ENCODE measurements at regions not wholly inside any gene's neighbourhood (a gene's known extent, or its start where the extent isn't known, plus 50 kb on each side); places are given as distances from the start of the nearest gene placed in this dataset.
"Not testable (repeated sequence)": the region's sequence is repeated elsewhere in the genome, so short reads cannot be mapped to it uniquely, and the experiment has no call there.

DNA sequence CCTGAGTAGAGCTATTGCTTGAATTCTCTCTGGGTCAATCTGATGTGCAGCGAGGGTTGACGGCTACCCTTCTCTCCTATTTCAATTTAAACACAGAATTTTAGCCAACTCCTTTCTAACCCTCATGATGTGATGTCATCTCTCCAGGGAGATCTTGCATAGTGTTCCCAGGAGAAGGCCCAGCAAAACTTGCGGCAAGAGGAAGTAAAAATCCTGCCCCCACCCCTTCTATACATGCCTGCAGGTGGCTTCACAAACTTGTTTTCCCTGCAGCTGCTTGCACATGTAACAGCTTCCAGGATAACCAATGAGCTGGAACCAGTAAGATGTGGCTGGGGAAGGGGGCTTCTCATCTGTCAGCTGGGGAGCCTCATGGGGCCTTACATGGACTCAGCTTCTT, 169.3 kb upstream of the CDH4 start:
- no peak for DNase-seq

DNA sequence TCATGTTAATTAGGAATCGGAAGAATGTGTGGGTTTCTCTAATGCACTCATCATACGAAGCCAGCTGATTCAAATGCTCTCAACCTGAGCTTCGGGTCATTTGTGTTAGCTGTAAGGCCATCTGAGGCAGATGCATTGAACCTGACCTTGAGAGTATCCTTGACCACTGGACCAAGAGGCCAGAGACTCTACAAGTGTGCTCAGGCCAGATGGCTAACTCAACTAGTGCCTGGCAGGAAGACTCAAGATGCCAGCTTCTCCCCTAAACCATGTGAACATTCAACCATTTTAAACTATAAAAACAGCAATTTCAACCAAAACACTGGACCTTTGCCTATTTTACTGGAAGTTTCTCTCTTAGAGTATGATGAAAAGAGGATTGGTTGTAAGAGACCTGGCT, 168.6 kb upstream of the CDH4 start:
- no peak for DNase-seq

DNA sequence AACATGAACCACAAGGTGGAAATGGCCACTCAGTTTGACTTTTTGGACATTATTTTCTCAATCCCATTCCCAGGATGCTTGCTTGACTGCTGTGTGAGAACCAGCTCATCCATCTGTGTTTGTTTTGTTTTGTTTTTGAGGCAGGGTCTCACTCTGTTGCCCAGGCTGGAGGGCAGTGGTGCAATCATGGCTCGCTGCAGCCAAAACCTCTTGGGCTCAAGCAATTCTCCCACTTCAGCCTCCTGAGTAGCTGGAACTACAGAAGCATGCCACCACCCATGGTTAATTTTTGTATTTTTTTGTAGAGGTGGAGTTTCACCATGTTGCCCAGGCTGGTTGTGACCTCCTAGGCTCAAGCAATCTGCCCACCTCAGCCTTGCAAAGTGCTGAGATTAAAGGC, 166.0 kb upstream of the CDH4 start:
- DNase-seq, result no peak

DNA sequence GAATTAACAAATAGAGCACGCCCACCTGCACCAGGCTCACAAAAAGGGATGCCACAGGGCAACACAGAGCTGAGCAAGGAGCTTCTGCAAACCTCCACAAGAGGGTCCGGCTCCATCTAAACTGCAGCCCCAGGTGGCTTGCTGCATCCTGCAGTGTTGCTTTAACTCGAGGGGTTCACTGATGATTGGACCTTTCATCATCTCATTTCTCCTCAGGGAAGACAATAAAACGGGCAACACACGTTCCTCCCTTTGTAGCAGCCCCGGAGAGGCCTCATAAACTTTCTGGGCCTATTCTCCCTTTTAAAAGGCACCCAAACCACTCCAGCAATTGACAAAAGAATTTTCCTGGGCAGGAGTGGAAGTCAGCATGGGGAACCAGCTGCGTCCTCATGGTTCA, 161.5 kb upstream of the CDH4 start:
- no peak for DNase-seq

DNA sequence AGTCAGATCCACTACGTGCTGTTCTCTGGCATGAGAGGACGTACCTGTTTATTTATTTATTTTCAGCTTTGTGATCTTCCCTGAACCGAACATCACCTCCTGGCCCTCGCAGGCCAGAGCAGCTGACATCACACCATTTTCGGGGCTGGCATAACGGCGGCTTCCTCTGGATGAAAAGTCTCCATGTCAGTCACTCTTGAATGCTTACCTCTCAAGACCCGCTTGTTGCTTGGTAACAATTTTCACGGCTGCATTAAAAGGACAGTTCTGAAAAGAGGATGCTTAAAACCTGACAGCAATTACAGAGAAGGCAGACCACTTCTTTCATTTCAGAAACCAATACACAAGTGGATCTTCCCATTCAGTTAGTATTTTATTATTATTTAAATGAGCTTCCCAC, 159.8 kb upstream of the CDH4 start:
- DNase-seq, result no peak

DNA sequence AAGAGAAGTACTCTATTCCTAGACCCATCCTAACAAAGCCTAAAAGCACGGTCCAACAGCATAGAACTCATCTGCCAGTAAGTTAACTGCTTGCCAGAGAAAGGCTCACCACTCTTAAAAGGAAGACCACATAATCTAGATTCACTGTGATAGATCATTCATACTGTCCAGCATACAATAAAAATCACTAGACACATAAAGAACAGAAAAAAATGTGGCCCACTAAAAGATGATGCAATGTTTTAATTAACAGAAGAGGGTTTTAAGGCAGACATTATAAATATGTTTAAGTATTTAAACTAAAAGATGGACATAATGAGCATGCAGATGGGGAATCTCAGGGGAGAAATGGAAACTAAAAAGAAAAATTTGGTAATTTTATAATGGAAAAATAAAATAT, 157.5 kb upstream of the CDH4 start:
- DNase-seq, result no peak

DNA sequence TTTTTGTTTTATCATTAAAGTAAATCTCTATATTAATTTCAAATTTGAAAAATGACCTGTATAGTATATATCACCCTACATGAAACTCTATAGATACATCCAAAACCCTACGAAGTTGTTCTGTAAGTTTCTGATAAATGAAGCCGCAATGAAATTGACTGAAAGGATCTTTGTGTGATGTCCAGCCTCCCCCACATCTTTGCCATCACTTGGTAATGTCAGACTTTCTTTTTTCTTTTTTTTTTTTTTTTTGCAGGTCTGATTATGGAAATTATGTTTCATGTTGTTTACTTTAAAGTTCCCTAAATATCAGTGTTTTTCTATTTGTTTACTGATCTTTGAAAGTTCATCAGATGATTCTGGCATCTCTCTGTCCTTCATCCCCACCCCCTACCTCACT, 155.6 kb upstream of the CDH4 start:
- DNase-seq, result no peak

DNA sequence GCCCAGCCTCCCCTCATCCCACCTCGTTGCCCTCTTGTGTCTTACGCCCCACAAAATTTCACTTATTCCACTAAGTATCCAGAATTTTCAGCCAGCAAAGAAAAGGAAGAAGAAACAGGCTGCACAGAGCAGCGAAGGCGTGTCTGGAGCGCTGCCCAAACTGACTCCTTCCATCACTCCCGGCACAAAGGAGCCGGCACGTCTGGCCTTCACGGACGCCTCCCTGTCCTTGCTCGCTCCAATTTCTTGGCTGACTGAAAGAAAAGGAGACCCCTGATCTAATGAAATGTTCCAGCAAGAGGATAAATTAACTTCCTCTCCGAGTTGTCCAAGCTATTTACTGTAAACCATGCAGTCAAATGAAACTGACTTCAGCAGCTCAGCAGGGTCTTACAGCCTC, 152.3 kb upstream of the CDH4 start:
- no peak for DNase-seq

DNA sequence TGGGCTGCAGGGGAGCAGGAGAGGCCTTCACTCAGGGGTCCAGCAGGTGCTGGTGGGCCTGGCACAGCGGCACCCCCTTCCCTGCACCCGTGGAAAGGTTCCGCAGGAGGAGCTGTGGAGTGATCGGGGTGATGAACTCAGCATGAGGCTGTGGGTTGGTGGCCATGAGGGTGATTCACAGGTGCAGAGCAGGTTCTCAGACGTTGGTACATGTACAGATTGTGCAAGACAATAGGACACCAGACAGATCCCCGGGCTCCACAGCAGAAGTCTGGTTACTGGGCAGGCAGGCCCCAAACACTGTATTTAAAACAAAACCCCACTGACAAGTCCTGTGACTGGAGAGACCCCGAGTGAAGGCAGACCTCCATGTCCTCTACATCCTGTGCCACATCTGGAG, 151.6 kb upstream of the CDH4 start:
- DNase-seq, result no peak

DNA sequence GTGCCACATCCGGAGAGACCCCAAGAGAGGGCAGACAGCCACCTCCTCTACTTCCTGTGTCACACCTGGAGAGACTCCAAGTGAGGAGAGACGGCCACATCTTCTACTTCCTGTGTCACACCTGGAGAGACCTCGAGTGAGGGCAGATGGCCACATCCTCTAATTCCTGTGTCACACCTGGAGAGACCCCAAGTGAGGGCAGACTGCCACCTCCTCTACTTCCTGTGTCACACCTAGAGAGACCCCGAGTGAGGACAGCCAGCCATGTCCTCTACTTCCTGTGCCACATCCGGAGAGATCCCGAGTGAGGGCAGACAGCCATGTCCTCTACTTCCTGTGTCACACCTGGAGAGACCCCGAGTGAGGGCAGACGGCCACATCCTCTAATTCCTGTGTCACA, 150.7 kb upstream of the CDH4 start:
- DNase-seq, result not testable (repeated sequence)

DNA sequence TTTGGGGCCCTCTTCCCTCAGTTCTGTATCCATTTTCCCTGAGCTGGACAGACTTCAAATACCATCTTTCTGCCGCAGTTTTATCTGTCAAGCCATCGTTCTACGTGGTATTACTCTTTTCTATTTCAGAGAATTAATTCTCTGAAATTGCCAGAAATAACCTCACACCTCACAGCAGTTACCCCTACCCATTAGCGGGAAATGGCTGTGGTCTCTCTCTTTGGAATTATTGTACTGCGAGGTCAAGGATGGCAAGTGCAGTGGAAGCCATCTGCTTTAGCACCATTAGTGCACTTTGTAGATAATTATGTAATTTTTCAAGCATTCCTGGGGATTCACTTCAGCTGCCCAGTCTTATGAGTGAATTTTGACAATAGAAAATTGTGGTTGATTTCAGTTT, 147.8 kb upstream of the CDH4 start:
- no peak for DNase-seq

DNA sequence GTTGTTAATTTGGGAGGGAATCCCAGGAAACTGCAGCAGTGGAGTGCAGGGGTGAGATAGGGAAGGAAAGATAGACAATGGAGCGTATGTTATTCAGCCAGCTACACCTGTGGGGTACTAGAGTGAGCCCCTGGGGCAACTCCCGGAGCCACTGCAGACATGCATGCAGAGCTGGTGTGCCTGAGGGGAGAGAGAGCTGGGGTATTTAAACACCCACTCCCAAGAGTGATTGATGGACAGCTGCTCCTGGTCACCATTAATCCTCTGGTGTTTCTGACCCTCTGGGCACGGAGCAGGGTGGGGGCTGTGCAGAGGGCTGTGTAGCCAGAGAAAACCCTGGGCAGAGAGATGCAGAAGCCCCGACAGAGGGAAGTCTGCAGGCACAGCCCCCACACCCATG, 146.7 kb upstream of the CDH4 start:
- no peak for DNase-seq

DNA sequence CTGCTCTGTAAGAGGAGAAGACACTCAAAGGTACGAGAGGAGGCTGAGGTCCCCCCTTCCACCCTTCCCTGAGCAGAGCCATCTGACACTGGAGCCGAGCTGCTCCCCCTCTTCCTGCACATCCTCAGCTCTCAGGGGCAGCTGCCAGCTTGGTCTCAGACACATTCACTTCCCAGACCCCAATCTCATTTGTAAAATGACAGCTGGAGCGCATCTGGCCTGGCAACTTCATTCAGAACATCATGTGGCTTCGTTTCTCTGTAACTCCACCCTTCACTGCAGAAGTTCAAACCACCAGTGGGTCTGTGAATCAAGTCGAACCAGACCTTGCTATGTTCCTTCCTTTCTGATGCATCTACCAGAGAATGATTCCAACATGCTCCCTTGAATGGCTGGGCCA, 145.6 kb upstream of the CDH4 start:
- DNase-seq, result no peak

DNA sequence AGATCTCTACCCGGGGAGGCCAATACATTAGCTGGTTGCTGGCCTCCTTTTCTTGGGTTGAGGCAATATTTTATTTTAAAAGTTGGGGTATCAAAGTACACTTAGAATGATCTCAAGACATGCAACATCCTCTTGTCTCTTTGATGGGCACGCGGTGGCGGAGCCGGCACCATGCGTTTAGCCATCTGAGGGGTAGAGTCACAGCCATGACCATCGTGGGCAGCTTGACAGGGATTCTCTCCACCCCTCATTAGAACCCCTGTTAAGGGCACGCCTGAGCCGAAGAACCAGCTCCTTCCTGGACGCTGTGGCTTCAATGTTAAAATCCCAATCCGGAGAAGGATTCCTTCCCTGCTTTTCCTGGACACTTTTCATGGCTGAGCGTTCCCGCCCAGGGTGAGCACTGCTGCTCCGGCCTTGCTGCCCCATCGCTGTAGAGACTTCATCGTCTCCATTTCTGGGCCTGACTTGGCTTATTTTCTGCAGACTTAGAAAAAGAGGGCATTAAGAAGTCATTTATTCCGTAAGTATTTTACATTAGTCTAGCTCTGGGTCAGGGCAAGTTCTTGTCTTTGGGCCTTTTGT, 142.7 kb upstream of the CDH4 start:
- no peak for DNase-seq

DNA sequence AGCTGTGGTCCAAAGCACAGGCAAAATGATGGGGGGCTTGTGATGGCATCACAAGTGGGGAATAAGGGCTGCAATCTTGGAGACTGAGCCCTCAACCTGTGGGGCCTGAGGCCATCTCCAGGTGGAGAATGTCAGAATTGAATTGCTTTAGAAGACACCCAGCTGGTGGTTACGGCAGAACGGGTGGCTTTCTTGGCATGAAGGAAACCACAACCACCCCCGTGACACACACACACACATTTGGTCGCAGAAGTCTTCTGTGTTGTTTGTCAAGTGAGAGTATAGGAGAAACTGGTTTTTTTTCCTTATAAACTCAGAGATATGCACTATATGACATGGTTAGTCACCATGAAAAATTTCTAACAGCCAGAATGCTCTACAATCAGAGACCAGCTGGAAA, 139.5 kb upstream of the CDH4 start:
- no peak for DNase-seq

DNA sequence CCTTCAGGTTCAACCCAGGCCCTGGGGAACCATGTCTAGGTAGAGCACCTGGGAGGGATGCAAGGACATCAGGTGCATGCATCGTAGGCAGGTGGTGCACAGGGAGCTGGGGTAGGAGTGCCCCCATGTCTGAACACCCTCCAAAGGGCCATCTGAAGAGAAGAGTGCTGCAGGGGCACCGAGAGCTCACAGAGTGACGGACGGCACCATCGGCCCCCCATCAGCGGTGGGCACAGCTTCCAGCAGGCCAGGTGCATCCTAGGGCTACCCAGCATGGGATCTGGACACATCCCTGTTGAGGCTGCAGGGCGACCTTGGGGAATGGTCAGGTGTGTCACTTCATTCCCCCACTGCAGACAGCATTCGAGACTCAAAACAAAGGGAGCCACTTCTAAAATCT, 138.3 kb upstream of the CDH4 start:
- DNase-seq, result no peak

DNA sequence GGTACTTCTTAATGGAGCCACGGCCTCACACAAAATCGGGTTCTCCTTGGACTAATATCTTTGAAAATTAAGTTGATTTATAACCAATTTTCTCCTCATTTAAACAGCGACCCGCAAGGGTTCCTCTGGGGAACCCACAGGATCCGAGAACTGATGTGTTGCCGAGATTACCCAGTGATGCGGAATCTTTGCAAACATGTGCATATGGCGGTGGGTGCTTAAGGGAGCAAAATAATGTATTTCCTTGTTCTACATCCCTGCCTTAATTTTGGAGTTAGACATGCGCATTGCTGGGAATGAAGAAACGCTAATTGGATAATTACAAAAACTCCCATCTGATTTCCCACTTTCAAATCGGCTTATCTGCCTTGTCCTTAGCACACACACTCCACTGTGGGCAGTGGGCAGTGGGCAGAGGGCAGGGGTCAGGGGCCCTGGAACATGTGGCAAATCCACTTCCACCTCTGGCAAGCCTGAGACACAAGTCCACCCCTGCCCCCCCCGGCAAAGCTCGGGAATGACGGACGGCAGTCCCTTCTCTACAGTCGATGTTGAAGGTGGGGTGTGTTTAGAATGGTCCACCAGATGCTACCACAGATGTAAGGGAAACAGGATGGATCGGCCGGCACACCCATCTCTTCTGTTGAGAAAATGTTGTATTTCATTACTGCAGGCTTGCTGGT, 137.4 kb upstream of the CDH4 start:
- DNase-seq, result no peak

DNA sequence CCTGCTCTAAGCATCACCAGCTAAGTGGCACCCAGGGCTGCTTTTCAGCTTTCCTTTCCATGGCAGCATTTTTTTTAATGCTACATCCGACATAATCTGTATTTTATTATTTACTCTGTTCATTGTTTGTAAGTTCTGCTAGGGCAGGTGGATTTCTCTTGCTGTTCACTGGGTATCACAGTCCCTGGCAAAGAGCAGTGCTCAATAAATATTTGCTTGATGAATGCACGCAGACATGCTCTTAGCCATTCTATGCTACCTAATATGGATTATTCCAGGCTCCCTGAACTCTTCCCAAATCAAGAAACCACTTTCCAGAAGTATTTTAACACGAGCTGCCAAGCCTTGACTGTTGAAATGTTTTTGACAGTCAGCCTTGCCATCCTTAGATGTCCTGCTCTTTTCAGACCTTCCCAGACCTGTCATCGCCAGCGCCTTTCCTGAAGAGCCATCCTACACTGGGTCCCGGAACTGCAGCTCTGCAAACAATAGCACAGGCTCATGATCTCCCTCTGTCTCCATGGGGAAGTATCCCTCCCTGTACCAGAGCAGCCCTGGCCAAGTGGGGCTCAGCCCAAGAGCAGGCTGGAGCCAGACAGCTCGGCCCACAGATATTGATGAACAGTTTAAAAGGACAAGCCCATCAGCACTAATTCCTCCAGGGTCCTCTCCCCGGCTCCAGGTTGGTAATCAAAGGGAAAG, 136.5 kb upstream of the CDH4 start:
- no peak for DNase-seq

DNA sequence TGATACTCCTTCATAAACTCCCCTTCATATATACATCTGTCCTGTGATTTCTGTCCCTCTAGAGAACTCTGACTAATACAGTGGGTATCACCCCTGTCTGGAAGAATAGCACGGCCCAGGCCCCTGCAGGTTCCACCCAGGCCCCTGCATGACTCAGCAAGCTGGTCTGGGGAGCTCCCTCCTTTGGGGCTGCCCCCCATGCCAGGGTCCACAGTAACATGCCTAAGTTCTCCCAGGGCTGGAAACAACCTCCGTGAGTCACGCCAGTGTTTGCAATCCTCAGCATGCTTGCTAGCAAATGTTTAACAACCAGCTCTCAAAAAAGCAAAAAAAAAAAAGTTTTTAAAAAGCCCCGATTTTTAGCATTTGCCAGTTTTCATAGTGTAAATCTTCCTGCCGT, 134.3 kb upstream of the CDH4 start:
- DNase-seq, result no peak

DNA sequence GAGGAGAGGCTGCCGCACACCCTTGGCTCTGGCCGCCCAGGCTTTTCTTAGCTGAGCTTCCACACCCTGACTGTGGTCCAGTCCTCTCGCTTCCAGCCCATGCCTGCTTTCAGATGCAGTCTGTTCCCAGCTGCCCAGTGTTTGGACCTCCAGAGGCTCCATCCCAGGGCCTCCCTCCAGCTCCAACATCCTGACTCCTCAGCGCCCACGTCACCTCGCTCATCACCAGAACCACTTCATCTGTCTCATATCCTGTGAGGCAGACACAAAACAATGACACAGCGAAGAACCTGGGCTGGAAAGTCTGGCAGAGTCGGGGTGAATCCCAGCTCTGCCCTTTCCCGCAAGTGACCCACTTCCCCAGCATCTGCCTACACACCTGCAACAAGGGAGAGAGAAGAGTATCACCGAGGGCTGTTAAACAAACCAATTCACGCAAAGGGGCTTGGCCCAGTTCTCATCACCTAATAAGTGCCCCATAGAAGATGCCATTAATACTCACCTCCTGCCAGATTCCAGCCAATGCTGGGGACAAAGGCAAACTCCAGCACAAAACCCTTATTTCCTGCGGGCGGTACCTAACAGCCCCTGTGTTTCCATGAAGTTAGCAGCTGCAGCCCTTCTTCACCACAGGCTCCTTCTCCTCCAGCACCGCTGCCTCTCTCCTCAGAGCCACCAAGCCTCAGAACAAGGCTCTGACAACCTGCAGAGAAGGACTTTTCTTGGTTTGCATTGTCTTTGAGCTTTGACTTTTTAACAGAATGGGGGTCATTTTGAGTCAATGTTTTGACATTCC, 133.4 kb upstream of the CDH4 start:
- DNase-seq, result no peak

DNA sequence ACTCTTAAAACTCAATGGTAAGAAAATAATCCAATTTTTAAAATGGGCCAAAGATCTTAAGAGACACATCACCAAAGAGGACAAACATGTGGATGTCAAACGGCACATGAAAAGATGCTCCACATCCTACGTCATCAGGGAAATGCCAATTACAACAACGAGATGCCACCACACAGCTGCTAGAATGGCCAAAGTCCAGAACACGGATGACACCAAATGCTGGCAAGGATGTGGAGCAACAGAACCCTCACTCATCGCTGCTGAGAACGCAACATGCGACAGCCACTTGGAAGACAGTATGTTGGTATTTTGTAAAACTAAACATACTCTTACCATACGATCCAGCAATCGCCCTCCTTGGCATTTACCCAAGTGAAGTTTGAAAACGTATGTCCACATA, 132.8 kb upstream of the CDH4 start:
- no peak for DNase-seq

DNA sequence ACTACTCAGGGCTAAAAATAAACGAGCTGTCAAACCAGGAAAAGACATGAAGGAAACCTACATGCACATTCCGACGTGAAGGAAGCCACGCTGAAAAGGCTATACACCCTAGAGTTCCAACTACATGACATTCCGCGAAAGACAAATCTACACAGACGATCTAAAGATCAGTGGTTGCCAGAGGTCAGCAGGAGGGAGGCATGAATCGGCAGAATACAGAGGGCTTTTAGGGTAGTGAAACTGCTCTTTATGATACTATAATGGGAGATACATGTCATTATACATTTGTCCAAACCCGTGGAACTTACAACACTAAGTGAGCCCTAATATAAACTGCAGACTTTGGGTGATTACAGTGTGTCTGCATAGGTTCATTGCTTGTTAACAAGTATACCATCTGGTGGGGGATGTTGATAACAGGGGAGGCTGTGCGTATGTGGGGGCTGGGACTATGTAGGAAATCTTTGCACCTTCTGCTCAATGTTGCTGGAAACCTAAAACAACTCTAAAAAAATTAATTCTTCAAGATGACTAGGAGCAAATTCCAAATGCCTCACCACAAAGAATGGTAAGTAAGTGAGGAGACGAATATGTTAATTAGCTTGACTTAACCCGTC, 132.2 kb upstream of the CDH4 start:
- DNase-seq, result no peak

All from activated CD4-positive, alpha-beta T cell treated with anti-CD3 and anti-CD28 coated beads, Interleukin-2, amount 50 U/mL, for 16 hours (primary cell).